ENCODE measurements at regions not wholly inside any gene's neighbourhood (a gene's known extent, or its start where the extent isn't known, plus 50 kb on each side); places are given as distances from the start of the nearest gene placed in this dataset.

DNA sequence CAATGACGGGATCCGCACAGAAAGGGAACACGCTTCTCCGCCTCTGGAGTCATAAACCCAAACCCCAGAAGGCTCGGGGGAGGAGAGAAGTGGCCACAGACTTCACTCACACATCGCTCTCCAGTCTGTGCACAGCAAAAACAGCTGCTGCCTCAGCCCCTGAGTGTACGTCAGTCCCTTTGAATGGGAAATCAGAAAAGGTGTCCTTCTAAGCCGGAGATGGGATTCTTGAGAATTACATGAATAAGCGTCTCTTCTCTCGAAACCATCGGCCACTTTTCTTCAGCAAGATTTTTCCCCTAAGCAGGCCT is 78.3 kb downstream of the PDCL3 start:
- no peaks in the 10 kb centered on the region for H3K27me3 ChIP-seq (ENCODE audit: control insufficient read depth in 3 of 3, insufficient read depth in 3 of 3, low read depth in 1 of 3, low read length in 3 of 3)
- no peak overlapping the region for H4K91ac ChIP-seq (ENCODE audit: low read depth, low read length, poor library complexity)
- no CpG with 5 or more reads among the region's 11 CpGs for WGBS, 2 donors (ENCODE audit: extremely low coverage in 2 of 2, insufficient read length in 2 of 2, insufficient replicate concordance in 1 of 2)
- no peak overlapping the region for H3K14ac ChIP-seq (ENCODE audit: low read length)
- H3K18ac ChIP-seq (ENCODE audit: low read length) = no peak overlapping the region
- H3K27ac ChIP-seq (replicated peaks; ENCODE audit: low read length) = no peak overlapping the region
- H3K4me1 ChIP-seq (ENCODE audit: control insufficient read depth in 2 of 2, insufficient read depth in 1 of 2, low read depth in 1 of 2, low read length in 2 of 2) = peaks cover 12 to 25% of the 10 kb centered on the region in 2 donors
- no peaks in the 10 kb centered on the region for H3K79me1 ChIP-seq (ENCODE audit: low read depth, low read length)
- H3K4me3 ChIP-seq (ENCODE audit: low read length in 2 of 2) = no peak overlapping the region
- H3K9ac ChIP-seq (ENCODE audit: low read depth, low read length, poor library complexity) = no peak overlapping the region
- no peak overlapping the region for H3K4ac ChIP-seq (ENCODE audit: low read length)
- H4K8ac ChIP-seq (ENCODE audit: low read depth, low read length) = no peak overlapping the region
- no peaks in the 10 kb centered on the region for H3K36me3 ChIP-seq (replicated peaks in 1 of 2; ENCODE audit: control insufficient read depth in 2 of 2, insufficient read depth in 2 of 2, low read length in 2 of 2)
- no peak overlapping the region for H2BK5ac ChIP-seq (ENCODE audit: low read length)
- H3K9me3 ChIP-seq (replicated peaks in 1 of 2; ENCODE audit: control insufficient read depth in 2 of 2, insufficient read depth in 1 of 2, low read depth in 1 of 2, low read length in 2 of 2) = no peaks in the 10 kb centered on the region
- H2BK120ac ChIP-seq (ENCODE audit: low read depth, low read length) = no peak overlapping the region
- no peak overlapping the region for H2BK12ac ChIP-seq (ENCODE audit: low read length)
- no peak overlapping the region for H2BK15ac ChIP-seq (ENCODE audit: low read length)
- no peak overlapping the region for H3K23ac ChIP-seq (ENCODE audit: low read depth, low read length, poor library complexity)
- H2AK5ac ChIP-seq (ENCODE audit: low read depth, low read length) = no peak overlapping the region
- no peak for DNase-seq (ENCODE audit: low spot score)
- H3K4me2 ChIP-seq (ENCODE audit: insufficient read depth, low read length, poor library complexity, severe bottlenecking) = no peak overlapping the region
- peak overlapping the region; percentile 83 for H2AFZ ChIP-seq (ENCODE audit: low read length)

GRCh38 chr2:100642425-100642824 is 79.6 kb downstream of the PDCL3 start:
- no peaks in the 10 kb centered on the region for H3K9me3 ChIP-seq (replicated peaks in 1 of 2; ENCODE audit: control insufficient read depth in 2 of 2, insufficient read depth in 1 of 2, low read depth in 1 of 2, low read length in 2 of 2)
- H3K79me1 ChIP-seq (ENCODE audit: low read depth, low read length) = no peaks in the 10 kb centered on the region
- WGBS, 2 donors (ENCODE audit: extremely low coverage in 2 of 2, insufficient read length in 2 of 2, insufficient replicate concordance in 1 of 2) = no CpG with 5 or more reads among the region's 8 CpGs
- H3K4me3 ChIP-seq (ENCODE audit: low read length in 2 of 2) = no peak overlapping the region
- H2BK120ac ChIP-seq (ENCODE audit: low read depth, low read length) = no peak overlapping the region
- H2AFZ ChIP-seq (ENCODE audit: low read length) = no peak overlapping the region
- no peak overlapping the region for H3K4me2 ChIP-seq (ENCODE audit: insufficient read depth, low read length, poor library complexity, severe bottlenecking)
- H3K27ac ChIP-seq (replicated peaks; ENCODE audit: low read length) = no peak overlapping the region
- H2BK5ac ChIP-seq (ENCODE audit: low read length) = peak overlapping the region; percentile 8
- H3K36me3 ChIP-seq (replicated peaks in 1 of 2; ENCODE audit: control insufficient read depth in 2 of 2, insufficient read depth in 2 of 2, low read length in 2 of 2) = no peaks in the 10 kb centered on the region
- no peak overlapping the region for H3K9ac ChIP-seq (ENCODE audit: low read depth, low read length, poor library complexity)
- H2AK5ac ChIP-seq (ENCODE audit: low read depth, low read length) = no peak overlapping the region
- no peaks in the 10 kb centered on the region for H3K27me3 ChIP-seq (ENCODE audit: control insufficient read depth in 3 of 3, insufficient read depth in 3 of 3, low read depth in 1 of 3, low read length in 3 of 3)
- no peak overlapping the region for H2BK12ac ChIP-seq (ENCODE audit: low read length)
- no peak overlapping the region for H3K4ac ChIP-seq (ENCODE audit: low read length)
- no peak overlapping the region for H2BK15ac ChIP-seq (ENCODE audit: low read length)
- H3K14ac ChIP-seq (ENCODE audit: low read length) = no peak overlapping the region
- no peak for DNase-seq (ENCODE audit: low spot score)
- peak overlapping the region; percentile 46 for H3K23ac ChIP-seq (ENCODE audit: low read depth, low read length, poor library complexity)
- H3K4me1 ChIP-seq (ENCODE audit: control insufficient read depth in 2 of 2, insufficient read depth in 1 of 2, low read depth in 1 of 2, low read length in 2 of 2) = peaks cover 13 to 27% of the 10 kb centered on the region in 2 donors
- no peak overlapping the region for H4K91ac ChIP-seq (ENCODE audit: low read depth, low read length, poor library complexity)
- H3K18ac ChIP-seq (ENCODE audit: low read length) = no peak overlapping the region
- no peak overlapping the region for H4K8ac ChIP-seq (ENCODE audit: low read depth, low read length)

DNA sequence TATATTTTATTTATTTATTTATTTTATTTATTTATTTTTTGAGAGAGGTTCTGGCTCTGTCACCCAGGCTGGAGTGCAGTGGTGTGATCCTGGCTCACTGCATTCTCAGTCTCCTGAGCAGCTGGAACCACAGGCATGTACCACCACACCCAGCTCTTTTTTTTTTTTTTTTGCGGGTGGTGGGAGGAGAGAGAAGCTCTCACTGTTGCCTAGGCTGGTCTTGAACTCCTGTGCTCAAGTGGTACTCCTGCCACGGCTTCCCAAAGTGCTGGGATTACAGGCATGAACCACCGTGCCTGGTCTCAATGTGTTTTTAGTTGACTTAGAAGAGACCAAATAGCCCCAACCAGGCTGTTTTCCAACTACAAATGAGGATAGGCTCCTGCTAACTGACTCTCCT is 80.7 kb downstream of the PDCL3 start:
- Histone ChIP-seq H3K4me2 (ENCODE audit: insufficient read depth, low read length, poor library complexity, severe bottlenecking) (no peak overlapping the region), H4K91ac (ENCODE audit: low read depth, low read length, poor library complexity) (no peak overlapping the region), H2AK5ac (ENCODE audit: low read depth, low read length) (no peak overlapping the region), H3K18ac (ENCODE audit: low read length) (no peak overlapping the region), H3K4me3 (ENCODE audit: low read length in 2 of 2) (no peak overlapping the region), H3K4ac (ENCODE audit: low read length) (no peak overlapping the region), H3K14ac (ENCODE audit: low read length) (no peak overlapping the region), H2BK5ac (ENCODE audit: low read length) (no peak overlapping the region), H3K27ac (replicated peaks; ENCODE audit: low read length) (no peak overlapping the region), H2BK120ac (ENCODE audit: low read depth, low read length) (no peak overlapping the region), H3K4me1 (ENCODE audit: control insufficient read depth in 2 of 2, insufficient read depth in 1 of 2, low read depth in 1 of 2, low read length in 2 of 2) (peaks cover 13 to 27% of the 10 kb centered on the region in 2 donors), H4K8ac (ENCODE audit: low read depth, low read length) (no peak overlapping the region), H3K9me3 (replicated peaks in 1 of 2; ENCODE audit: control insufficient read depth in 2 of 2, insufficient read depth in 1 of 2, low read depth in 1 of 2, low read length in 2 of 2) (peaks cover 2% of the 10 kb centered on the region in 2 donors), H2BK15ac (ENCODE audit: low read length) (no peak overlapping the region), H3K23ac (ENCODE audit: low read depth, low read length, poor library complexity) (no peak overlapping the region), H2BK12ac (ENCODE audit: low read length) (no peak overlapping the region), H2AFZ (ENCODE audit: low read length) (no peak overlapping the region), H3K79me1 (ENCODE audit: low read depth, low read length) (no peaks in the 10 kb centered on the region), H3K27me3 (ENCODE audit: control insufficient read depth in 3 of 3, insufficient read depth in 3 of 3, low read depth in 1 of 3, low read length in 3 of 3) (no peaks in the 10 kb centered on the region), H3K36me3 (replicated peaks in 1 of 2; ENCODE audit: control insufficient read depth in 2 of 2, insufficient read depth in 2 of 2, low read length in 2 of 2) (no peaks in the 10 kb centered on the region), H3K9ac (ENCODE audit: low read depth, low read length, poor library complexity) (no peak overlapping the region)
- WGBS, 2 donors (ENCODE audit: extremely low coverage in 2 of 2, insufficient read length in 2 of 2, insufficient replicate concordance in 1 of 2) = no CpG with 5 or more reads among the region's 3 CpGs
- no peak for DNase-seq (ENCODE audit: low spot score)

DNA sequence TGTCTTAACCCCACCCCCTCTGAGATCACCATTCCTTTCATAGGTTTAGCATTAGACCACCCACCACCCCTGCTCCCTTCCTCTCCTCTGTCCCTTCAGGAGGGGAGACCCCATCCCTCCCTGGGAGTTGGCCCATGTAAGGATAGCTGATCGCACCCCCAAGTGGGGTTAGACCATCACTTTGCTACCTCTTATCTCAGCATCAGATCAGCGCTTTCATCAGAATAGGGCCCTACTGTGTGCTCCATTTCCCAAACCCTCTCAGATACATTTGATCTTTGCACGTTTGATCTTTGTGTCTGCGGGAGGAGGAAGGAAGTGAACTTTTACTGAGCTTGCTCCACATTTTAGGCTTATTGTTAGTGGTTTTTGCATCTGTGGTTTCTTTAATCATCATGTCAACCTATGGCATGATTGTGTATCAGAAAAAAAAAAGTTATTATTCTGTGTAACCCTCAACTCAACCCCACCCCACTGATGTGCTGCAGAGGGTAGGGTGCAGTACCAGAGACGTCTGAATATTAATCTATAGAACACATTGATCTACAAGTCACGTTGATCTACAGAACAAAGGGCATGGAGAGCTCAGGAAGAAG is 81.2 kb downstream of the PDCL3 start:
- H2BK12ac ChIP-seq (ENCODE audit: low read length) = no peak overlapping the region
- H3K23ac ChIP-seq (ENCODE audit: low read depth, low read length, poor library complexity) = no peak overlapping the region
- no CpG with 5 or more reads among the region's 6 CpGs for WGBS, 2 donors (ENCODE audit: extremely low coverage in 2 of 2, insufficient read length in 2 of 2, insufficient replicate concordance in 1 of 2)
- H3K4ac ChIP-seq (ENCODE audit: low read length) = no peak overlapping the region
- no peak for DNase-seq (ENCODE audit: low spot score)
- H2BK15ac ChIP-seq (ENCODE audit: low read length) = no peak overlapping the region
- H4K91ac ChIP-seq (ENCODE audit: low read depth, low read length, poor library complexity) = no peak overlapping the region
- no peak overlapping the region for H2BK5ac ChIP-seq (ENCODE audit: low read length)
- H3K9me3 ChIP-seq (replicated peaks in 1 of 2; ENCODE audit: control insufficient read depth in 2 of 2, insufficient read depth in 1 of 2, low read depth in 1 of 2, low read length in 2 of 2) = peaks cover 2 to 6% of the 10 kb centered on the region in 2 donors
- H3K79me1 ChIP-seq (ENCODE audit: low read depth, low read length) = no peaks in the 10 kb centered on the region
- no peak overlapping the region for H4K8ac ChIP-seq (ENCODE audit: low read depth, low read length)
- H2BK120ac ChIP-seq (ENCODE audit: low read depth, low read length) = no peak overlapping the region
- no peaks in the 10 kb centered on the region for H3K36me3 ChIP-seq (replicated peaks in 1 of 2; ENCODE audit: control insufficient read depth in 2 of 2, insufficient read depth in 2 of 2, low read length in 2 of 2)
- H3K9ac ChIP-seq (ENCODE audit: low read depth, low read length, poor library complexity) = no peak overlapping the region
- no peak overlapping the region for H3K27ac ChIP-seq (replicated peaks; ENCODE audit: low read length)
- no peaks in the 10 kb centered on the region for H3K27me3 ChIP-seq (ENCODE audit: control insufficient read depth in 3 of 3, insufficient read depth in 3 of 3, low read depth in 1 of 3, low read length in 3 of 3)
- H3K14ac ChIP-seq (ENCODE audit: low read length) = no peak overlapping the region
- no peak overlapping the region for H2AK5ac ChIP-seq (ENCODE audit: low read depth, low read length)
- H2AFZ ChIP-seq (ENCODE audit: low read length) = no peak overlapping the region
- H3K18ac ChIP-seq (ENCODE audit: low read length) = no peak overlapping the region
- no peak overlapping the region for H3K4me3 ChIP-seq (ENCODE audit: low read length in 2 of 2)
- H3K4me2 ChIP-seq (ENCODE audit: insufficient read depth, low read length, poor library complexity, severe bottlenecking) = no peak overlapping the region
- H3K4me1 ChIP-seq (ENCODE audit: control insufficient read depth in 2 of 2, insufficient read depth in 1 of 2, low read depth in 1 of 2, low read length in 2 of 2) = peaks cover 13 to 27% of the 10 kb centered on the region in 2 donors

Measured in neuronal stem cell (in vitro differentiated cells).